ENCODE measurements at regions not wholly inside any gene's neighbourhood (a gene's known extent, or its start where the extent isn't known, plus 50 kb on each side); places are given as distances from the start of the nearest gene placed in this dataset.

GRCh38 chr21:22044431-22044830, 1046.2 kb downstream of the NCAM2 start:
- no peak for DNase-seq

- DNase-seq = no peak
These were observed 1048.4 kb downstream of the NCAM2 start for GRCh38 chr21:22046576-22046975.

GRCh38 chr21:22056904-22057303, 1058.7 kb downstream of the NCAM2 start:
- DNase-seq = no peak

DNA sequence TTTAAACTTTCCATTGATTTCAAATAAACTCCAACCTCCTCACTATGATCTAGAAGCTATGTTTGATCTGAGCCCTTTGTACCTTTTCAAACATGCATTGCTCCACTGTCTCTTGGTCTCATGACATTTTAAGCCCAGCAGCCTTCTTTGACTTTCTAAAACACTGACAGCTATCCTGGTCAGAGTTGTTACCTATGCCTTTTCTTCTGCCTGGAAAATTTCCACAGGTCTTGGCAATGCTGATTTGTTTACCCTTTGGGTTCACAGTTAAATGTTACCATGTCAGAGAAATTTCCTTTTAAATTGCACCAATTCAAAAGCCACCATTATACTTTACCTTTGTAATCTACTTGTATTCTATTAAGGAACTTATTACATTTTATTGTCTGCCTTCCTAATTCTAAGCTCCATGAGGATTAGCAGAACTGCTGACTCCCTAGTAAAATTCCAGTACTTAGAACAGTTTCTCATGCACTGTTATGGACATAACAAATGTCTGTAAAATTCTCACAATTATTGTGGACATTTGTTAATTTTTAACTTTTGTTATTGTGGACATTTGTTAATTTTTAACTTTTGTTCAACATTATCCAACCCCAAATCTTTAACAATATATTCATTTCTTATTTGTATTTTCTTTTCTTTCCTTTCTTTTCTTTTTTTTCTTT, 1064.4 kb downstream of the NCAM2 start:
- DNase-seq = no peak

DNA sequence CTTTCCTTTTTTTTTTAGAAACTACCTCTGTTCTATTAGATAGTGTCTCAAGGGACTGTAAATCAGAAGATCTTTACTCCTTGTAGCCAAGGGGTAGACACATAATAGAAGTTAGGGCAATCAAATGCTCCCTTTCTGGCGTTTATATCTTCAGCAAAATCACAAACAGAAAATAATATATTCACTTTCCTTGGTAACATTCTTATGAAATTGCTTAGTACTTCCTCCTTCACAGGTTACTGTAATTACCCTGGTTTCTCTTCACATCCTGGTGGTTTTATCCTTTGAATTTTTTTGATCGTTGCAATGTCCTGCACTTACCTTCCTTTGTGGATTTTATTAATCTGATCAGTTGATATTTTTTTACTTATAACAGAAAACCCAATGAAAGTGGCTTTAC, 1064.9 kb downstream of the NCAM2 start:
- DNase-seq = no peak

- no peak for DNase-seq
These were observed 1078.3 kb downstream of the NCAM2 start for GRCh38 chr21:22076471-22076870.

DNA sequence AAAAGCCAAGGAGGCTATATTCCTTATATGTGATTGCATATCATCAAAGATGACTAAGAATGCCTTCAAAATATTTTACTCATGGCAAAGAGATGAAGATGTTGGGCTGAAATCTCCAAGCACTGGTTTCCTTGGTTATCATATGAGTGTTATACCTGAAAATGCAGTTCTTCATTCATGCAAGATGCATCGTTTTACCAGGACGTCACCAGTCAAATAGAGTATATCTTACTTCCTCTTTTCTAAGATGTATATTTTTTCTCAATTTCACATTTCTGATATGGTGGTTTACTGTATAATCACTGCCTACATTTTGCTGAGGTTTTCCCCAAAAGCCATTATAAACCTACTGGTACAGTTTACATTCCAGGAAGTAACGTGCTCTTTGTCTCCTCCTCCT, 1085.7 kb downstream of the NCAM2 start:
- no peak for DNase-seq

DNA sequence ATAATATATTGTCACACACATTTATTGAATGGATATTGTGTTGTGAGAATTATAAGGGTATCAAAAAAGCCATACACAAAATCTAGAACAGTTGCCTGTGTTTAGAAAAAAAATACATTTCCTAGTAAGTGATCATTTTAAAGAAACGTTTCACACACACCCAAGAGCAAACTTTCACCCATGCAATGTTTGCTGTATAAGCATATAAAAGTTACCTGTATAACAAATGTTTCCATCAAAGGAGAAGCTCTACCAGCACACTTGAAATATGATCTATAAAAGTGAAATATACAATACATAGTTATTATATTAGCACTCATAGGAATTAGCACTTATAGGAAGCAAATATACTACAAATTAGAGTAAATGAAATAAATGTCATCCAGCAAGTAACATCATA, 1098.1 kb downstream of the NCAM2 start:
- no peak for DNase-seq

DNA sequence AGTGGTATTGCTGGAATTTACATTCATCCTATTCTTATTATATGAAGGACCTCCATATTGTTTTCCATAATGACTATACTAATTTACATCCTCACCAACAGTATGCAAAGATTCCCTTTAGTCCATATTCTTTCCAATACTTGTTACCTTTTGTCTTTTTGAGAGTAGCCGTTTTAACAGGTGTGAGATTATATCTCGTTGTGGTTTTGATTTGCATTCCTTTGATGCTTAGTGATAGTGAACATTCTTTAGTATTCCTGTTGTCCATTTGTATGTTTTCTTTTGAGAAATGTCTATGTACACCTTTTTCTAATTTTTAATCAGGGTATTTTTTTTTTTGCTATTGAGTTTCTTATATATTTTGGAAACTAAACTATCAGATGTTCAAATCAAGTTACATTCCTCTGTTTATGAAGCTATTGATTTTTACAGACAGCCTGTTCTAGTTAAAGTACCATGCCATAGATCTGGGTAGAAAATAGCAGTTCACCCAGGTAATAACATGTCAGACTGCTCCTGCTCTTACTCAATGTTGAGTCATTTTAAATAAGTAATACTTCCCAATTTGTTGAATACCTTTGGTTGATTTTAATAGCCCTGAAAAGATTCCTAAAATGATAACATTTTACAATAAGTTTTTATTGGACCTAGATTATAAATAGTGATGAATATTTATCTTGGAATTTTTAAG, 1108.7 kb downstream of the NCAM2 start:
- no peak for DNase-seq

- no peak for DNase-seq
These were observed 1117.5 kb downstream of the NCAM2 start for GRCh38 chr21:22115746-22116145.

DNA sequence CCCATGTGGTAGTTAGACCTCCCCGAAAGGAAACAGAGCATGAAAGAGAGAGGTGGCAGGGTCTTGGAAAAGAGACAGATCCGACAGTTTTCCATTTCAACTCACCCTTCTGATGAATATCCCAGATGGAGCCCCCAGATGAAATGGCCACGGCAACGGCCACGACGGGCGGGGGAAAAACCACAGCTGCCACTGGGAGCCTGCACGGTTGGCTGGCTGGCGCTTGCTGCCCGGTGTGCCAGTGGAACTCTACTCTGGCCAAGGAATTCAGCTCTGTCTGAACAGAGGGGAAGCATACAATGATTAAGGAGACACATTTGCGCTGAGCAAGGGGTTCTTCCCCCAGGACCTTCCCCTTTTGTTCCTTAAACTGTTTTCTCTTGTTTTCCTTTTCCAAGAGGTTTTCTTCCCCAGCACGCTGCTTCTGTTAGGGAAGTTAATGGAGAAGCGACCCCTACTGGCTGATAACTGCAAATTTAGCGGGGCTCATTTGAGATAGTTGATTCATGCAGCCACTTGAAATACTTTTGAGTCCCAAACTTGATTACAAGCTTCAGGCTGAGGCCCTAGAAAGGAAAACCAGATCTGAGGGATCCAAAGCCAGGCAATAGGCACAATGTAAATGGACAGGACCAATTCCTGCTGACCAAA, 1122.5 kb downstream of the NCAM2 start:
- no peak for DNase-seq

- no peak for DNase-seq
These were observed 1127.4 kb downstream of the NCAM2 start for GRCh38 chr21:22125581-22125980.

GRCh38 chr21:22128671-22129070, 1130.5 kb downstream of the NCAM2 start:
- no peak for DNase-seq

- DNase-seq = no peak
These were observed 1134.3 kb downstream of the NCAM2 start for GRCh38 chr21:22132358-22133071.

DNA sequence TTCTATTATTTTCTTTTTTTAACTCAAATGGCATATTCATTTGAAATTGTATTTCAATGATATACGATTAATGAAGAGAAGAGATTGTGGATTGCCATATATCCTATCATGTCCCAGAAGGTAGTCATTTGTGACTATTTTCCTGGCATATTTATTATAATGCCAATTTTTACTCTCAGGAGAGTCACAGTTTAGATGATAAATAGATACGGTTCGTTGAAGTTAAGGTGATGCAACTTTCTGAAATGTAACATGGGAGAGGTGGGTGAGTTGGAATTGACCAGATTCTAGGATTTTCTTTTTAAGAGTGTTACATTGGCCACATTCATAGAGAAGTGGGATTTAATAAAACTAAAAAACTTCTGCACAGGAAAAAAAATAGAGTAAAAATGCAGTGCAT, 1138.5 kb downstream of the NCAM2 start:
- no peak for DNase-seq

GRCh38 chr21:22138297-22139016, 1140.2 kb downstream of the NCAM2 start:
- no peak for DNase-seq

GRCh38 chr21:22145545-22145944, 1147.3 kb downstream of the NCAM2 start:
- no peak for DNase-seq

GRCh38 chr21:22154579-22155274, 1156.5 kb downstream of the NCAM2 start:
- DNase-seq = no peak

DNA sequence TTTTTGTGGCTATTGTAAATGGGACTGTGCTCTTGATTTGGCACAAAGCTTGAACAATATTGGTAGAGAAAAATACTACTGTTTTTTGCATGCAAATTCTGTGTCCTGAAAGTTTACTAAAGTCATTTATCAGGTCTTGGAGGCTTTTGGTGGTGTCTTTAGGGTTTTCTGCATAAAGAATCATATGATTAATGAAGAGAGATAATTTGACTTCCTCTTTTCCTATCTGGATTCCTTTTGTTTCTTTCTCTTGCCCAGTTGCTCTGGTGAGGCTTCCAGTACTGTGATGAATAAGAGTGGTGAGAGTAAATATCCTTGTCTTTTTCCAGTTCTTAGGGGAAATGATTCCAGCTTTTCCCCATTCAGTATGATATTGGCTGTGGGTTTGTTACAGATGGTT, 1166.7 kb downstream of the NCAM2 start:
- no peak for DNase-seq

GRCh38 chr21:22174746-22175145, 1176.5 kb downstream of the NCAM2 start:
- DNase-seq = no peak

DNA sequence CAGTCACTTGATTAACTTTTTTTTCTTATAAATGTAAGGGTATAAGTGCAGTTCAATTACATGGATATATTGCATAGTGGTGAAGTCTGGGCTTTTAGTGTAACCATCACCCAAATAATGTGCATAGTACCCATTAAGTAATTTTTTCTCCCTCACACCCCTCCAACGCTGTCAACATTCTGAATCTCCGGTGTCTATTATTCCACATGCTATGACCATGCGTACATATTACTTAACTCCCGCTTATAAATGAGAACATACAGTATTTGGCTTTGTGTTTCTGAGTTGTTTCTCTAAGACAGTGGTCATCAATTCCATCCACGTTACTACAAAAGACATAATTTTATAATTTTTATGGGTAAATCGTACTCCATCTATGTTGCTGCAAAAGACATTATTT, 1191.1 kb downstream of the NCAM2 start:
- no peak for DNase-seq

- no peak for DNase-seq
These were observed 1193.4 kb downstream of the NCAM2 start for GRCh38 chr21:22191581-22191980.

All from CD4-positive, alpha-beta T cell treated with Interferon gamma for 1 hour (primary cell).